Activated CD4-positive, alpha-beta T cell treated with anti-CD3 and anti-CD28 coated beads, Interleukin-2, amount 50 U/mL, for 4 hours (primary cell): ENCODE measurements at regions not wholly inside any gene's neighbourhood (a gene's known extent, or its start where the extent isn't known, plus 50 kb on each side); places are given as distances from the start of the nearest gene placed in this dataset.

Experiments used
- DNase-seq, 2 experiments: peaks; one replicate each; pipeline ENCODE4 v3.0.0-alpha.2; 2020

GRCh38 chr5:158435161-158435616, 576.2 kb upstream of the CLINT1 start:
- peak; percentile 2 to 10 for DNase-seq

GRCh38 chr5:158434749-158435148, 575.8 kb upstream of the CLINT1 start:
- DNase-seq, result no peak

- DNase-seq, result no peak
Observed at GRCh38 chr5:158433634-158434033, 574.7 kb upstream of the CLINT1 start.

GRCh38 chr5:158431369-158432029, 572.6 kb upstream of the CLINT1 start:
- DNase-seq, result no peak

GRCh38 chr5:158430798-158431167, 571.8 kb upstream of the CLINT1 start:
- DNase-seq, result no peak

GRCh38 chr5:158430166-158430797, 571.3 kb upstream of the CLINT1 start:
- no peak for DNase-seq

- no peak for DNase-seq
Observed at GRCh38 chr5:158429564-158429963, 570.6 kb upstream of the CLINT1 start.

GRCh38 chr5:158423623-158424200, 564.8 kb upstream of the CLINT1 start:
- no peak for DNase-seq

- DNase-seq, result no peak
Observed at GRCh38 chr5:158422653-158423515, 563.9 kb upstream of the CLINT1 start.

GRCh38 chr5:158421319-158421718, 562.4 kb upstream of the CLINT1 start:
- no peak for DNase-seq

- DNase-seq, result no peak
Observed at GRCh38 chr5:158419186-158419585, 560.2 kb upstream of the CLINT1 start.

- no peak for DNase-seq
Observed at GRCh38 chr5:158414780-158415179, 555.8 kb upstream of the CLINT1 start.

- DNase-seq, result no peak
Observed at GRCh38 chr5:158414333-158414762, 555.4 kb upstream of the CLINT1 start.

- DNase-seq, result no peak
Observed at GRCh38 chr5:158413122-158413680, 554.3 kb upstream of the CLINT1 start.

- no peak for DNase-seq
Observed at GRCh38 chr5:158410976-158411375, 552.0 kb upstream of the CLINT1 start.

GRCh38 chr5:158409507-158409906, 550.6 kb upstream of the CLINT1 start:
- DNase-seq, result no peak

- DNase-seq, result no peak
Observed at GRCh38 chr5:158407824-158408195, 548.9 kb upstream of the CLINT1 start.

GRCh38 chr5:158406884-158407823, 548.2 kb upstream of the CLINT1 start:
- no peak for DNase-seq

GRCh38 chr5:158398360-158399201, 539.6 kb upstream of the CLINT1 start:
- no peak for DNase-seq

- no peak for DNase-seq
Observed at GRCh38 chr5:158397278-158397677, 538.3 kb upstream of the CLINT1 start.

- DNase-seq, result no peak
Observed at GRCh38 chr5:158394102-158394501, 535.2 kb upstream of the CLINT1 start.
